GM12878 (cell line): ENCODE measurements at regions not wholly inside any gene's neighbourhood (a gene's known extent, or its start where the extent isn't known, plus 50 kb on each side); places are given as distances from the start of the nearest gene placed in this dataset.

ENCODE experiments used
- ATAC-seq: fragments of 200-7000 bp; cut with Tn5 transposase; 3 replicates; pipeline ENCODE4 v1.9.1; 2020; ENCODE audit warnings: mild to moderate bottlenecking, moderate library complexity
- BruUV-seq: library from RNA; stranded (reverse); fragments of 400-500 nt; replicated peaks from 2 replicates; lab custom pipeline; 2021; lab: Mats Ljungman, UMichigan
- CTCF ChIA-PET: fragments of 300-600 bp; sonication (Branson Sonifier 250); formaldehyde crosslinking; extraction: SDS; loops from one replicate; lab custom pipeline; 2021; ENCODE audit warnings: inconsistent platforms; lab: Yijun Ruan, JAX
- POLR2A ChIA-PET: fragments of 350-600 bp; formaldehyde crosslinking; extraction: SDS; loops from one replicate; lab custom pipeline; 2021; ENCODE audit warnings: inconsistent platforms; lab: Charles Lee
- RAD21 ChIA-PET: fragments of 300-600 bp; sonication (Branson Sonifier 250); formaldehyde crosslinking; loops from one replicate; lab custom pipeline; 2023; ENCODE audit warnings: antibody characterized with exemption; ENCODE audit not compliant: unreplicated experiment; lab: Charles Lee
- SMC1A ChIA-PET: fragments of 300-600 bp; sonication (Branson Sonifier 250); formaldehyde crosslinking; loops from one replicate; lab custom pipeline; 2023; ENCODE audit not compliant: unreplicated experiment, uncharacterized antibody; lab: Charles Lee
- DNase-seq: peaks from one replicate; pipeline ENCODE4 v3.0.0-alpha.2; 2011; ENCODE audit warnings: low read depth, low spot score
- FAIRE-seq: peaks from 3 replicates; lab custom pipeline; 2011; peaks lifted over from hg19 to GRCh38; lab: Jason Lieb, UNC
- H2AFZ ChIP-seq: 2 replicates; pipeline ENCODE4 v1.6.0; 2011; ENCODE audit warnings: low read depth, low read length, control low read depth; ENCODE audit not compliant: control insufficient read depth
- H3K27ac ChIP-seq: 2 replicates; pipeline ENCODE4 v1.5.1; 2011; ENCODE audit warnings: control low read depth; ENCODE audit not compliant: control insufficient read depth, insufficient read depth
- H3K27me3 ChIP-seq, 2 experiments: replicated peaks in 1 of 2; 2 replicates each; pipeline versions ENCODE4 v1.6.0 to v1.6.1; 2011; ENCODE audit warnings: low read length in 1 of 2; ENCODE audit not compliant: control insufficient read depth in 2 of 2, insufficient read depth in 2 of 2
- H3K36me3 ChIP-seq, 2 experiments: 2 replicates each; pipeline ENCODE4 v1.5.1; 2011; ENCODE audit warnings: low read length in 1 of 2; ENCODE audit not compliant: control insufficient read depth in 2 of 2, insufficient read depth in 2 of 2
- H3K4me1 ChIP-seq: 2 replicates; pipeline ENCODE4 v1.6.1; 2011; ENCODE audit warnings: mild to moderate bottlenecking, low read length, moderate library complexity, mixed read lengths; ENCODE audit not compliant: control insufficient read depth, insufficient read depth
- H3K4me2 ChIP-seq: 2 replicates; pipeline ENCODE4 v1.6.0; 2011; ENCODE audit warnings: control low read depth; ENCODE audit not compliant: control insufficient read depth, insufficient read depth
- H3K4me3 ChIP-seq: fragments of 200-600 bp; sonication (generic); 2 replicates; pipeline ENCODE4 v1.5.1; 2016
- H3K79me2 ChIP-seq: 2 replicates; pipeline ENCODE4 v1.6.0; 2011; ENCODE audit warnings: low read length; ENCODE audit not compliant: control insufficient read depth, insufficient read depth
- H3K9ac ChIP-seq: 2 replicates; pipeline ENCODE4 v1.8.0; 2011; ENCODE audit warnings: low read length, control low read depth, mixed read lengths; ENCODE audit not compliant: control insufficient read depth, insufficient read depth
- H3K9me3 ChIP-seq: replicated peaks from 3 replicates; pipeline ENCODE4 v1.5.1; 2011; ENCODE audit warnings: mild to moderate bottlenecking, low read length; ENCODE audit not compliant: control insufficient read depth, insufficient read depth
- H4K20me1 ChIP-seq: 2 replicates; pipeline ENCODE4 v1.6.0; 2011; ENCODE audit not compliant: control insufficient read depth, insufficient read depth
- CBFB ChIP-seq: IDR thresholded peaks from 2 replicates; pipeline ENCODE4 v1.6.1; 2016; ENCODE audit warnings: antibody characterized with exemption, low read depth
- CHD2 ChIP-seq: IDR thresholded peaks from 2 replicates; pipeline ENCODE4 v1.6.1; 2011; ENCODE audit warnings: low read depth, low read length, improper control_type of control experiment, borderline replicate concordance
- ESRRA ChIP-seq: IDR thresholded peaks from 2 replicates; pipeline ENCODE4 v1.6.1; 2012; ENCODE audit warnings: mild to moderate bottlenecking, low read length, improper control_type of control experiment
- MTA3 ChIP-seq: IDR thresholded peaks from 2 replicates; pipeline ENCODE4 v1.6.1; 2012; ENCODE audit warnings: low read length, inconsistent platforms, borderline replicate concordance
- SMAD5 ChIP-seq: IDR thresholded peaks from 2 replicates; pipeline ENCODE4 v1.6.1; 2016; ENCODE audit warnings: antibody characterized with exemption, low read depth
- TCF12 ChIP-seq: IDR thresholded peaks from 2 replicates; pipeline ENCODE4 v1.6.1; 2011; ENCODE audit warnings: low read depth, mild to moderate bottlenecking, low read length
- ZNF207 ChIP-seq: fragments of 450-650 bp; IDR thresholded peaks from 2 replicates; pipeline ENCODE4 v1.6.1; 2014; ENCODE audit warnings: antibody characterized with exemption, mild to moderate bottlenecking, borderline replicate concordance
- ZNF274 ChIP-seq: IDR thresholded peaks from one replicate; pipeline ENCODE4 v1.8.0; 2011; ENCODE audit not compliant: insufficient read length, insufficient read depth
- WGBS: methylation state at CpG from one replicate; pipeline ENCODE4 v1.1.6; 2016; ENCODE audit warnings: low lambda C conversion rate; ENCODE audit not compliant: insufficient replicate concordance, insufficient coverage; ENCODE audit errors: missing lambda C conversion rate; 5-methylcytosine and 5-hydroxymethylcytosine counted together
- in situ Hi-C: fragments of 300-500 bp; cut with MboI; formaldehyde crosslinking; loops from 9 replicates; pipeline ENCODE4 v1.14.3; 2018; ENCODE audit warnings: mixed read lengths
- intact Hi-C: fragments of 100-400 bp; cut with micrococcal nuclease; formaldehyde crosslinking; loops from one replicate; pipeline ENCODE4 v1.14.2; 2022; ENCODE audit not compliant: unreplicated experiment
- TF ChIP-seq, protein P1 (sequence below): fragments of 450-650 bp; conservative IDR thresholded peaks from 2 replicates; pipeline ENCODE4 v1.6.1; 2017; ENCODE audit warnings: mild to moderate bottlenecking, moderate library complexity
- TF ChIP-seq, protein P2 (sequence below): fragments of 450-650 bp; IDR thresholded peaks from 2 replicates; pipeline ENCODE4 v1.6.1; 2014; ENCODE audit warnings: mild to moderate bottlenecking
- TF ChIP-seq, protein P3 (sequence below): fragments of 450-650 bp; IDR thresholded peaks from 2 replicates; pipeline ENCODE4 v1.6.1; 2017; ENCODE audit warnings: mild to moderate bottlenecking, moderate library complexity
- TF ChIP-seq, protein P4 (sequence below): IDR thresholded peaks from 2 replicates; pipeline ENCODE4 v1.6.1; 2011; ENCODE audit warnings: low read depth, low read length, improper control_type of control experiment, borderline replicate concordance

DNA sequence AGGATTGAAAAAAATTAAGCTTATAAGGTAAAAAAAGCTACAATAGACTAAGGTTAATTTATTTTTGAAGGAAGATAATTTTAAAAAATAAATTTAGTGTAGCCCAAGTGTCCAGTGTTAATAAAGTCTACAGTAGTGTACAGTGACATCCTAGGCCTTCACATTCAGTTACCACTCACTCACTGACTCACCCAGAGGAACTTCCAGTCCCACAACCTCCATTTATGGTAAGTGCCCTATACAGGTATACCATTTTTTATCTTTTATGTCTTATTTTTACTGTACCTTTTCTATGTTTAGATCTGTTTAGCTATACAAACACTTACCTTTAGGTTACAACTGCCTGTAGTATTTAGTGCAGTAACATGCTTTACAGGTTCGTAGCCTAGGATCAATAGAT is 79.8 kb upstream of the ZNF462 start:
- H3K27me3 ChIP-seq = no peaks in the 10 kb centered on the region

More for the DNA sequence above, 79.8 kb upstream of the ZNF462 start:
- H3K4me3 ChIP-seq = no peak overlapping the region
- no peaks in the 10 kb centered on the region for H4K20me1 ChIP-seq
- WGBS = 5% methylated on average over 1 of the region's 1 CpG
- ChIA-PET SMC1A (interaction anchor here (1.2 kb wide), 2 partner anchors 8 to 198 kb away, joined by 3 read pairs; no protein-coding TSS in a partner anchor), POLR2A (no interaction called here), CTCF (interaction anchor here (1.6 kb wide), 1 partner anchor 497 kb away, joined by 4 read pairs; no protein-coding TSS in a partner anchor), RAD21 (no interaction called here)
- no peak overlapping the region for H2AFZ ChIP-seq
- no peaks in the 10 kb centered on the region for H3K79me2 ChIP-seq
- no peak overlapping the region for H3K27ac ChIP-seq
- H3K36me3 ChIP-seq = no peaks in the 10 kb centered on the region
- DNase-seq (no peak), FAIRE-seq (no peak), ATAC-seq (no peak)
- intact Hi-C loops (no loop called here), in situ Hi-C loops (no loop called here)
- H3K9ac ChIP-seq = no peak overlapping the region
- no peaks in the 10 kb centered on the region for H3K9me3 ChIP-seq
- TF ChIP-seq, protein P1, sequence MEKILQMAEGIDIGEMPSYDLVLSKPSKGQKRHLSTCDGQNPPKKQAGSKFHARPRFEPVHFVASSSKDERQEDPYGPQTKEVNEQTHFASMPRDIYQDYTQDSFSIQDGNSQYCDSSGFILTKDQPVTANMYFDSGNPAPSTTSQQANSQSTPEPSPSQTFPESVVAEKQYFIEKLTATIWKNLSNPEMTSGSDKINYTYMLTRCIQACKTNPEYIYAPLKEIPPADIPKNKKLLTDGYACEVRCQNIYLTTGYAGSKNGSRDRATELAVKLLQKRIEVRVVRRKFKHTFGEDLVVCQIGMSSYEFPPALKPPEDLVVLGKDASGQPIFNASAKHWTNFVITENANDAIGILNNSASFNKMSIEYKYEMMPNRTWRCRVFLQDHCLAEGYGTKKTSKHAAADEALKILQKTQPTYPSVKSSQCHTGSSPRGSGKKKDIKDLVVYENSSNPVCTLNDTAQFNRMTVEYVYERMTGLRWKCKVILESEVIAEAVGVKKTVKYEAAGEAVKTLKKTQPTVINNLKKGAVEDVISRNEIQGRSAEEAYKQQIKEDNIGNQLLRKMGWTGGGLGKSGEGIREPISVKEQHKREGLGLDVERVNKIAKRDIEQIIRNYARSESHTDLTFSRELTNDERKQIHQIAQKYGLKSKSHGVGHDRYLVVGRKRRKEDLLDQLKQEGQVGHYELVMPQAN = no peak
- TF ChIP-seq SMAD5 = no peak
- TF ChIP-seq MTA3 = no peak
- TF ChIP-seq, protein P2, sequence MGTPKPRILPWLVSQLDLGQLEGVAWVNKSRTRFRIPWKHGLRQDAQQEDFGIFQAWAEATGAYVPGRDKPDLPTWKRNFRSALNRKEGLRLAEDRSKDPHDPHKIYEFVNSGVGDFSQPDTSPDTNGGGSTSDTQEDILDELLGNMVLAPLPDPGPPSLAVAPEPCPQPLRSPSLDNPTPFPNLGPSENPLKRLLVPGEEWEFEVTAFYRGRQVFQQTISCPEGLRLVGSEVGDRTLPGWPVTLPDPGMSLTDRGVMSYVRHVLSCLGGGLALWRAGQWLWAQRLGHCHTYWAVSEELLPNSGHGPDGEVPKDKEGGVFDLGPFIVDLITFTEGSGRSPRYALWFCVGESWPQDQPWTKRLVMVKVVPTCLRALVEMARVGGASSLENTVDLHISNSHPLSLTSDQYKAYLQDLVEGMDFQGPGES = no peak
- no peak for TF ChIP-seq CHD2
- no peak for TF ChIP-seq TCF12
- TF ChIP-seq, protein P3, sequence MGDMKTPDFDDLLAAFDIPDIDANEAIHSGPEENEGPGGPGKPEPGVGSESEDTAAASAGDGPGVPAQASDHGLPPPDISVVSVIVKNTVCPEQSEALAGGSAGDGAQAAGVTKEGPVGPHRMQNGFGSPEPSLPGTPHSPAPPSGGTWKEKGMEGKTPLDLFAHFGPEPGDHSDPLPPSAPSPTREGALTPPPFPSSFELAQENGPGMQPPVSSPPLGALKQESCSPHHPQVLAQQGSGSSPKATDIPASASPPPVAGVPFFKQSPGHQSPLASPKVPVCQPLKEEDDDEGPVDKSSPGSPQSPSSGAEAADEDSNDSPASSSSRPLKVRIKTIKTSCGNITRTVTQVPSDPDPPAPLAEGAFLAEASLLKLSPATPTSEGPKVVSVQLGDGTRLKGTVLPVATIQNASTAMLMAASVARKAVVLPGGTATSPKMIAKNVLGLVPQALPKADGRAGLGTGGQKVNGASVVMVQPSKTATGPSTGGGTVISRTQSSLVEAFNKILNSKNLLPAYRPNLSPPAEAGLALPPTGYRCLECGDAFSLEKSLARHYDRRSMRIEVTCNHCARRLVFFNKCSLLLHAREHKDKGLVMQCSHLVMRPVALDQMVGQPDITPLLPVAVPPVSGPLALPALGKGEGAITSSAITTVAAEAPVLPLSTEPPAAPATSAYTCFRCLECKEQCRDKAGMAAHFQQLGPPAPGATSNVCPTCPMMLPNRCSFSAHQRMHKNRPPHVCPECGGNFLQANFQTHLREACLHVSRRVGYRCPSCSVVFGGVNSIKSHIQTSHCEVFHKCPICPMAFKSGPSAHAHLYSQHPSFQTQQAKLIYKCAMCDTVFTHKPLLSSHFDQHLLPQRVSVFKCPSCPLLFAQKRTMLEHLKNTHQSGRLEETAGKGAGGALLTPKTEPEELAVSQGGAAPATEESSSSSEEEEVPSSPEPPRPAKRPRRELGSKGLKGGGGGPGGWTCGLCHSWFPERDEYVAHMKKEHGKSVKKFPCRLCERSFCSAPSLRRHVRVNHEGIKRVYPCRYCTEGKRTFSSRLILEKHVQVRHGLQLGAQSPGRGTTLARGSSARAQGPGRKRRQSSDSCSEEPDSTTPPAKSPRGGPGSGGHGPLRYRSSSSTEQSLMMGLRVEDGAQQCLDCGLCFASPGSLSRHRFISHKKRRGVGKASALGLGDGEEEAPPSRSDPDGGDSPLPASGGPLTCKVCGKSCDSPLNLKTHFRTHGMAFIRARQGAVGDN = no peak
- no peak for TF ChIP-seq ESRRA
- TF ChIP-seq, protein P4, sequence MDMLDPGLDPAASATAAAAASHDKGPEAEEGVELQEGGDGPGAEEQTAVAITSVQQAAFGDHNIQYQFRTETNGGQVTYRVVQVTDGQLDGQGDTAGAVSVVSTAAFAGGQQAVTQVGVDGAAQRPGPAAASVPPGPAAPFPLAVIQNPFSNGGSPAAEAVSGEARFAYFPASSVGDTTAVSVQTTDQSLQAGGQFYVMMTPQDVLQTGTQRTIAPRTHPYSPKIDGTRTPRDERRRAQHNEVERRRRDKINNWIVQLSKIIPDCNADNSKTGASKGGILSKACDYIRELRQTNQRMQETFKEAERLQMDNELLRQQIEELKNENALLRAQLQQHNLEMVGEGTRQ = no peak
- TF ChIP-seq ZNF274 = no peak
- no peak for TF ChIP-seq ZNF207
- TF ChIP-seq CBFB = no peak
- no peaks in the 10 kb centered on the region for H3K4me1 ChIP-seq
- no peak overlapping the region for H3K4me2 ChIP-seq
- BruUV-seq = no TSS peak
